ENCODE measurements at regions not wholly inside any gene's neighbourhood (a gene's known extent, or its start where the extent isn't known, plus 50 kb on each side); places are given as distances from the start of the nearest gene placed in this dataset.

GRCh38 chr1:34316773-34317172 lies 140.1 kb downstream of the C1orf94 start:
- H4K91ac ChIP-seq (ENCODE audit: insufficient read length, low read depth, low read length), result no peak overlapping the region
- H4K5ac ChIP-seq (ENCODE audit: insufficient read length, low read depth, low read length), result no peak overlapping the region
- no peak overlapping the region for H4K8ac ChIP-seq (replicated peaks; ENCODE audit: insufficient read length, low read depth, low read length)
- no peak overlapping the region for H2BK20ac ChIP-seq (ENCODE audit: low read depth, low read length, poor library complexity, severe bottlenecking)
- no peak overlapping the region for H3K9ac ChIP-seq (ENCODE audit: extremely low read depth, insufficient read length, low read length)
- no peak overlapping the region for H2BK5ac ChIP-seq (ENCODE audit: insufficient read length, low read length)
- H3K27ac ChIP-seq (ENCODE audit: insufficient read length, low read depth, low read length), result no peak overlapping the region
- H3K27ac Mint-ChIP-seq, result no peak overlapping the region
- no peak overlapping the region for H2BK15ac ChIP-seq (ENCODE audit: low read depth, low read length)
- H3K9me3 ChIP-seq (ENCODE audit: control insufficient read depth, low read depth, low read length), result peaks cover 5% of the 10 kb centered on the region
- no peak overlapping the region for H2BK120ac ChIP-seq (ENCODE audit: low read depth, low read length, poor library complexity, severe bottlenecking)
- no peaks in the 10 kb centered on the region for H3K79me2 ChIP-seq (ENCODE audit: insufficient read depth, low read length)
- no peak overlapping the region for H2AFZ ChIP-seq (ENCODE audit: low read length)
- no peaks in the 10 kb centered on the region for H3K27me3 ChIP-seq (ENCODE audit: insufficient read depth, low read length)
- DNase-seq, result no peak
- H3K4me3 Mint-ChIP-seq, result no peak overlapping the region
- no peaks in the 10 kb centered on the region for H3K79me1 ChIP-seq (ENCODE audit: insufficient read depth, low read depth, low read length, poor library complexity, severe bottlenecking)
- H3K9me3 Mint-ChIP-seq, result peaks cover 25 to 33% of the 10 kb centered on the region in 2 experiments
- no peak overlapping the region for H2BK12ac ChIP-seq (ENCODE audit: insufficient read length, low read depth, low read length)
- no peak overlapping the region for H3K4ac ChIP-seq (ENCODE audit: low read depth, low read length)
- no peaks in the 10 kb centered on the region for H3K4me1 ChIP-seq (ENCODE audit: insufficient read depth, low read length)
- no peaks in the 10 kb centered on the region for H3K4me1 Mint-ChIP-seq
- no peak overlapping the region for H3T11ph ChIP-seq (ENCODE audit: low read length)
- TF ChIP-seq CTCF (conservative IDR thresholded peaks at IDR 0.05), result no peak
- H3K36me3 Mint-ChIP-seq (ENCODE audit: insufficient read depth in 1 of 3, low read depth in 3 of 3), result peaks cover 6 to 13% (median 7%) of the 10 kb centered on the region in 3 experiments
- H3K23me2 ChIP-seq (ENCODE audit: insufficient read length, low read depth, low read length, poor library complexity, severe bottlenecking), result no peaks in the 10 kb centered on the region
- no peak overlapping the region for H3K4me2 ChIP-seq (ENCODE audit: insufficient read depth, insufficient read length, low read length)
- no peak overlapping the region for H3K18ac ChIP-seq (ENCODE audit: insufficient read length, low read depth, low read length)
- H3K14ac ChIP-seq (ENCODE audit: insufficient read depth, low read length), result no peak overlapping the region
- H3K56ac ChIP-seq (ENCODE audit: insufficient read length, low read depth, low read length), result no peak overlapping the region
- H3K23ac ChIP-seq (ENCODE audit: insufficient read length, low read depth, low read length), result no peak overlapping the region
- H4K20me1 ChIP-seq (ENCODE audit: control insufficient read depth, insufficient read depth, insufficient read length), result no peaks in the 10 kb centered on the region
- H2AK5ac ChIP-seq (ENCODE audit: insufficient read length, low read length), result no peak overlapping the region
- H3K27me3 Mint-ChIP-seq (ENCODE audit: low read depth), result peaks cover 13% of the 10 kb centered on the region

Measured in H9 (cell line).